Activated naive CD4-positive, alpha-beta T cell treated with anti-CD3 and anti-CD28 coated beads, Interleukin-2, amount 10 ng/mL, durations not matched to agents 7 days and 5 days (primary cell): ENCODE measurements at regions not wholly inside any gene's neighbourhood (a gene's known extent, or its start where the extent isn't known, plus 50 kb on each side); places are given as distances from the start of the nearest gene placed in this dataset.
"Not testable (repeated sequence)": the region's sequence is repeated elsewhere in the genome, so short reads cannot be mapped to it uniquely, and the experiment has no call there.

ENCODE experiments used
- CTCF ChIA-PET: fragments of 350-600 bp; sonication (Branson Sonifier 250); formaldehyde crosslinking; loops from one replicate; lab custom pipeline; 2021; ENCODE audit warnings: antibody characterized with exemption; lab: Charles Lee
- DNase-seq: peaks from one replicate; pipeline ENCODE4 v3.0.0-alpha.2; 2020
- H3K27ac Mint-ChIP-seq: one replicate; pipeline ENCODE4 v1.8.0; 2021; ENCODE audit warnings: mild to moderate bottlenecking, moderate library complexity, mixed read lengths
- H3K27me3 Mint-ChIP-seq: one replicate; pipeline ENCODE4 v1.8.0; 2021; ENCODE audit warnings: mild to moderate bottlenecking, mixed read lengths
- H3K36me3 Mint-ChIP-seq: one replicate; pipeline ENCODE4 v1.8.0; 2021; ENCODE audit warnings: mixed read lengths
- H3K4me1 Mint-ChIP-seq: one replicate; pipeline ENCODE4 v1.8.0; 2021; ENCODE audit warnings: mixed read lengths
- H3K4me3 Mint-ChIP-seq: one replicate; pipeline ENCODE4 v1.8.0; 2021; ENCODE audit warnings: mild to moderate bottlenecking, moderate library complexity, mixed read lengths
- H3K9me3 Mint-ChIP-seq: one replicate; pipeline ENCODE4 v1.8.0; 2021; ENCODE audit warnings: mixed read lengths

DNA sequence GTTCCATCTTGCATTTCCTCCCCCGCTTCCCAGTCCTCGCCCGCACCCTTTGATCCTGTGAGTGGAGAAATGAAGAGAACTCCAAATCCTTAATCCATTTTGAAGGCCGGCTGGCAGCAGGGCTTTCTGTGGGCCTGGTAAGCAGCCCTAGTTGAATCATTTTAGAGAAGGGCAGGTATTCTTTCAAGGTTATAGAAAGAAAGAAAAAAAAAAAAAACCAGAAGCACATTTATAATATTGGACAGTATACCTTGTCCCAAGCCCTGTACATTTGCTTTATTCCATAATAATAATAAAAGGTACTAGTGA lies 103.7 kb downstream of the PROP1 start:
- H3K36me3 Mint-ChIP-seq, H3K27ac Mint-ChIP-seq, H3K27me3 Mint-ChIP-seq, H3K9me3 Mint-ChIP-seq, H3K4me3 Mint-ChIP-seq, H3K4me1 Mint-ChIP-seq, DNase-seq, CTCF ChIA-PET: not testable (repeated sequence)

DNA sequence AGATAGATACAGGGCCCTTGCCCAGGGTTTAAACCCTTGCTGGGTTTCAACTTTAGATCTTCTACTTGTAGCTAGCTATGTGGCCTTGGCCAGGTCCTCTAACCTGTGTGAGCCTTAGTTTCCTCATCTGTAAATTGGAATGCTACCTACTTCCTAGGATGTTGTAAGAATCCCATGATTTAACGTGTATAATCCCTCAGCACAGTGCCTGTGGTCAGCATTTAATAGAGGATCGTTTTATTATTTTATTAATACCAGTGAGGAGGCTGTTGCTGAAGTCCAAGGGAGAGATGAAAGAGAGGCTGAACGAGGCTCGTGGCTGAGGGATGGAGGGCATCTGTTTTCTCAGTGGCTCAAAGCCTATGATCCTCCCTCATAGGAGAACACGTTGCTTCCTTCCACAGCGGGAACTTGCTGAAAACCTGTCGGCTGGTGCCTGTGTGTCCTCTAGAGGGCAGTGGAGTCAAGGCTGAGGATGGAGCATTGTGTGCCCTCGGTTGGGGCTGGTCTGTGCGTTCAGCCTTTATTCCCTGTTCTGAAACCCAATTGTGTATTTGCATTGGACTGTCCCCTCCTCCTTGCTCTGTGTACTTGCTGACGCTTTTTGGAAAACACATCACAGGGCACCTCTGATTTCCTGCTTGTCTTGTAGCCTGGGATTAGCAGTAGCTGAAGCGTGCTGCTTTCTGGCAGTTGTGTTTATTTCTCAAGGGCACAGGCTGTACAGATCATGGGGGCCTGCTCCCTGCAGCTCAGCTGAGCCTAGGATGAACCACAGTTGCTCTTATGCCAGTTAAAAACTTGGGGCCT lies 104.3 kb downstream of the PROP1 start:
- H3K4me3 Mint-ChIP-seq, CTCF ChIA-PET, H3K4me1 Mint-ChIP-seq, H3K27me3 Mint-ChIP-seq, H3K36me3 Mint-ChIP-seq, H3K27ac Mint-ChIP-seq, H3K9me3 Mint-ChIP-seq: not testable (repeated sequence)
- DNase-seq, result peak; percentile 56

DNA sequence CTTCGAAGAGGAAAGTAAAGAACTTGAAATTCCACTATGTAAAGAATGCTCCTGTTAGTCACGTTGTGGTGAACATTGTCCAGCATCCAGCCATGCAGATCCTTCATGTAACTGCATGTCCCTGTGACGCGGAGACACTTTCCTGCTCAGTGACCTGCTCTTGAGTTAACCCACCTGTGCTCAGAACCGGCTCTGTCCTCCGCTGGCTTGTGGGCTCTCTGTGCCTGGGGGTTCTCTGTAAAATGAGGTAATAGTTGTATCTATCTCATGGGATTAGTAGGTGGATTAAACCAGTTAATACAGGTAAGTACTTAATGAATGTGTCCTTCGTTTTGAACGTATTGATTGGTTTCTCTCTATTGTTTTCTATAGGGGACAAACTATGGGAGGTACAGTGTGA lies 100.6 kb upstream of the FAM153A start:
- H3K4me3 Mint-ChIP-seq, H3K4me1 Mint-ChIP-seq, H3K27ac Mint-ChIP-seq, CTCF ChIA-PET, H3K27me3 Mint-ChIP-seq, H3K9me3 Mint-ChIP-seq, DNase-seq, H3K36me3 Mint-ChIP-seq: not testable (repeated sequence)

DNA sequence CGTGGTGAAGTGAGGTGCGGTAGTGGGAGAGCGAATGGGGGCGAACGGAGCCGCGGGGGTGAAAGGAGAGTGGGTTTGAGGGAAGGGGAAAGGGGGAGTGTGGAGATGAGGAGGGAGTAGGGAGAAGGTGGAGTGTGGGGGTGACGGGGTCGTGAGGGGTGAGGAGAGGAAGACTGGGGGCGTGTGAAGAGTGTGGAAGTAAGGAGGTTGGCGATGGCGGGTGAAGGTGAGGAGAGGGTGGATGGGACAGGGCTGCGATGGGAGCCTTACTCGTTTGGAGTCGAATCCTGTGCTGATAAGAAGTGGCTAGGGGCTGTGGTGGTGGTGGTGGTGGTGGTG lies 93.2 kb upstream of the FAM153A start:
- H3K27me3 Mint-ChIP-seq, CTCF ChIA-PET, H3K27ac Mint-ChIP-seq, DNase-seq, H3K9me3 Mint-ChIP-seq, H3K36me3 Mint-ChIP-seq, H3K4me1 Mint-ChIP-seq: not testable (repeated sequence)
- peak overlapping the region; percentile 80 for H3K4me3 Mint-ChIP-seq

DNA sequence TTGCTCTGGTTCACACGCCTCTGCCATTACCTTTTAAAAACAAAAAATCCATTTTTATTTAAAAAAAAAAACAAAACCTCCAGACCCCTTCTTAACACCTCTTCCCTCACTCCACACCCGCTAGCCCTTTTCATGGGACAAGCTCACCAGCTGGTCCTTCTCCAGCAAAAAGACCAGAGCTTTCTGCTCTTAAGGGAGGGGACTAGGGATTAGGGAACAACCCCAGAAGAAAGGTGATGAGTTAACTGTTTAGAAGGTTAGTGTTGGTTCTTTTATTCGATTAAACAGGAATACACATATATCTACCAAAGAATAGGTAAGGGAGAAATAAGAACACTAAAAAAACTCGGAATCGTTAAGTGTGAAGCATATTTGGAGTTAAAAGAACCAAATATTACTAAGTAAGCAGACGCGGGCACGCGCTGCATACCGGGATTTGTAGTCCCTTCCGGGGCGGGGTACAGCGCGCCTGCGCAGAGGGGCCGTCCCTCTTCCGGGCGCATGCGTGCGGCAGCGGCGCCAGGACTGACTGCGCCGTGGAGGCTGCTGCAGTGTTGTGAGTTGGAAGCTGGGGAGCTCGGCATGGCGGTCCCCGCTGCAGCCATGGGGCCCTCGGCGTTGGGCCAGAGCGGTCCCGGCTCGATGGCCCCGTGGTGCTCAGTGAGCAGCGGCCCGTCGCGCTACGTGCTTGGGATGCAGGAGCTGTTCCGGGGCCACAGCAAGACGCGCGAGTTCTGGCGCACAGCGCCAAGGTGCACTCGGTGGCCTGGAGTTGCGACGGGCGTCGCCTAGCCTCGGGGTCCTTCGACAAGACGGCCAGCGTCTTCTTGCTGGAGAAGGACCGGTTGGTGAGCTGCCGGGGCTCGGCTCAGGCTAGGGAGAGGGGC lies 92.6 kb upstream of the FAM153A start:
- H3K36me3 Mint-ChIP-seq, CTCF ChIA-PET, H3K9me3 Mint-ChIP-seq, H3K4me1 Mint-ChIP-seq, H3K4me3 Mint-ChIP-seq, H3K27me3 Mint-ChIP-seq, DNase-seq, H3K27ac Mint-ChIP-seq: not testable (repeated sequence)

DNA sequence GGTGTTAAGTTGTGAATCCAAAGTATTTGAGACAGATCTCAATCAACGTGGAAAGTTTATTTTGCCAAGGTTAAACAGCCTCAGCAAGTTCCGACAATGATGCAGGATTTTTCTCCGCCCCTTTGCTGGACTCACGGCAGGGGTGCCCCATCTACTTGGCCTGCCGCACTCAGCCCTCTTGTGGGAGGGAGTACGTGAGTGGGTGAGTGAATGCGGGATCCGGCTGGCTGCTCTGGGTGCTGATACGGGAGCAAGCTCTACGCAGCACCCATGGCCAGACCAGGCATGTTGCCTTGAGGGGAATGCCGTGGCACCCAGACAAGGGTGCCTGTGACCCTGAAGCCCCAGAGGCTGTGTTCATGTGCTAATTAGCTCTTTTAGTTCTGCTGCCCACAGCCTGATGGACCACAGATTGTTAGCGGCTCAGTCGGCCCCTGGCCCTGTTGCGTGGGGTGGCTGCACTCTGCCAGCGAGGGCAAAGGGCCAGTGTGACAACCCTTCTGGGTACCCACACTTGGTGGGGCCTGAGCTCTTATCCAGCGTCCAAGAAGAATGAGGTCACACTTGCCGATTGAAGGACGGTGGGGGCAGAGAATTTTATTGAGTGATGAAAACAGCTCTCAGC lies 81.2 kb upstream of the FAM153A start:
- H3K27ac Mint-ChIP-seq, H3K27me3 Mint-ChIP-seq, H3K9me3 Mint-ChIP-seq, H3K4me1 Mint-ChIP-seq, H3K4me3 Mint-ChIP-seq, CTCF ChIA-PET, H3K36me3 Mint-ChIP-seq, DNase-seq: not testable (repeated sequence)

DNA sequence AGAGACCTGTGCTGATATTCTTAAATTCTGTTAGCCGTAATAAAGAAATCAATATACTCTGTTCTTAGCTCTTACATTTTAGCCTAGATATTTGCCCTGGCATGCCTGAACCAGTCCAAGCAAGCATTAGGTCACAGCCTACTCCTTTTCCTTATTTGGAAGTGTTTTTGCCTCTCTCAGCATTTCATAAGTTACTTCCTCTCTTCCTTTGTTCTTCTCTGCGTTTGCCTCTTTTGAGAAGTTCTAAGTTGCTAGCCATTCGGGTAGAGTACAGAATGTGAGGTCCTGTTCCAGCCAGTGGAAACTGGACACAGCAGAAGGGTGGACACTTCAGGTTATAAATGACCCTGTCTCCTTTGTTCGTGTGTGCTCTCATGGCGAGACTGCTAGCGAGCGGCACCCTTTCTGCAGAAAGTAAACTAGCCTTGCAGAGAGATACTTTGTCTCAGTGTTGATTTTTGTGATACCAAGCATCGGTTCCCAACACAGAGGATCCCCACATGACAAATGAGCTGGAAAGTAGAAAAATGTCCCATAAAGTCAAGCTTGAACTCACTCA lies 75.0 kb upstream of the FAM153A start:
- H3K4me1 Mint-ChIP-seq, CTCF ChIA-PET, H3K27me3 Mint-ChIP-seq, H3K27ac Mint-ChIP-seq, H3K36me3 Mint-ChIP-seq, H3K9me3 Mint-ChIP-seq, H3K4me3 Mint-ChIP-seq, DNase-seq: not testable (repeated sequence)

DNA sequence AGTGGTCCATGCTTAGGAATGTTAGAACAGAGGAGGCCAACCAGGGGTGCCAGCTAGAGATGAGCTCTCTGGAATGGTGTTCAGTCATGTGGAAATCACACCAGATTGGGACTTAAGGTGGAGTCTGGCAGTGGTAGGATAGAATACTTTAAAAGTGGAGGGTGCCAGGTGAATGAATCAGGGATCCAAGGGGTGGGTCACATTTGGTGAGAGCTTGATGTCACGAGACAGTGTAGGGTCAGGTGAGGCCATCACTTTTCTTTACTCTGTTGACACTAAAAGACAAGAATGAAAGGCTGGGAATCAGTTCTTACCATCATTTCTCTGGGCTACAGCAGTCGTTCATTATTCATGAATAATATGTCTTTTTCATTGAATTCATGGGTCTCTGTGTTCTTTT lies 73.8 kb upstream of the FAM153A start:
- CTCF ChIA-PET, H3K4me3 Mint-ChIP-seq, H3K4me1 Mint-ChIP-seq, H3K9me3 Mint-ChIP-seq, DNase-seq, H3K27me3 Mint-ChIP-seq, H3K27ac Mint-ChIP-seq, H3K36me3 Mint-ChIP-seq: not testable (repeated sequence)

DNA sequence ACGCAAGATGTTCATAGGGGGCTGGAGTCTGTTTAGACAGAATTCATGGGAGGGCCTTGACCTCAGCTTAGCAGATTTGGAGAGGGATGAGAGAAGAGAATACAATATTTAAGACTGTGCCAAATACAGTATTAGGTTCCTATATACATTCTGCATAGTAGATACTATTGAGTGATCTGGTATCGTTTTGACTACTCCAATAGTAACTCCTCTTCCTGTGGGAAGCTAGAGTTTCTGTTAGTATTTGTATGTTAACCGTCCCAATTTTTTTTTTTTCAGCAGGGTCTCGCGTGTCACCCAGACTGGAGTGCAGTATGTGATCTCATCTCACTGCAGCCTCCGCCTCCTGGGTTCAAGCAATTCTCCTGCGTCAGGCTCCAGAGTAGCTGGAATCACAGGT lies 65.2 kb upstream of the FAM153A start:
- H3K9me3 Mint-ChIP-seq, H3K36me3 Mint-ChIP-seq, H3K27me3 Mint-ChIP-seq, CTCF ChIA-PET, H3K4me1 Mint-ChIP-seq, DNase-seq, H3K4me3 Mint-ChIP-seq, H3K27ac Mint-ChIP-seq: not testable (repeated sequence)

DNA sequence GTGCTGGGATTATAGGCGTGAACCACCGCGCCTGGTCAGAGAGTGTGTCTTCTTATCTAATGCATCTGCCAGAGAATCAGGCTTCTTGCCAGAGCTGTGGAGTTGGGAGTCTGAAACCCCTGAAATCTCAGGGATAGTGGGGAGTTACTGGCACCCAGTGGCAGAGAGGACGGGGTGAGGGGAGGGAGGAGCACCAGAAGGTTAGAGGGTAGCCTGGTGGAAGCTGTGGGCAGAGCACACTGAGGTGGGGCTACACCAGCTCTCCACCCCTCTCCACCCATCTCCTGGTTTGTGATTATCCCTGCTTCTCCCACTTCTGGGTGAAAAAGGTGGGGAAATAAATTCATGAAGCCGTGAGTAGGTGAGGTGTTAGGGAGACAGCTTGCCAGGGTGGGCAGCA lies 63.9 kb upstream of the FAM153A start:
- H3K27ac Mint-ChIP-seq, H3K9me3 Mint-ChIP-seq, CTCF ChIA-PET, H3K27me3 Mint-ChIP-seq, H3K36me3 Mint-ChIP-seq, H3K4me3 Mint-ChIP-seq, H3K4me1 Mint-ChIP-seq: not testable (repeated sequence)
- DNase-seq, result peak; percentile 29

DNA sequence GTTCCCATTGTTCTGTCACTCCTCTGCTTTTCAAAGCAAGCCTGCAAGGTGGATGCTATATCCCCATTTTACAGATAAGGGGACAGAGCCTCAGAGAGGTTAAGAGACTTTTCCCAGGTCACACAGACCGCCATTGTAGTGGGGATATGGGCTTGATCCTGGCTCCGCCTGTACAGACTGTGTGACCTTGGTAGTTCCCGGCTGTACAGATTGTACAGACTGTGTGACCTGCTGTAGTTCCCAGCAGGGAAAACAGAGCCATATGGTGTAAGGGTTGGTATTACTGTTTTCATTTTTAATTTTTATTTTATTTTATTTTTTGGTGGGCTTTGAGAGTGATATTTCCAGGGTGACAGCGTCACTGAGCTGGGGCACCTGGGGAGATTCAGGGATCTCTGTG lies 63.2 kb upstream of the FAM153A start:
- CTCF ChIA-PET, H3K4me3 Mint-ChIP-seq, H3K36me3 Mint-ChIP-seq, H3K4me1 Mint-ChIP-seq, H3K27me3 Mint-ChIP-seq, H3K9me3 Mint-ChIP-seq, H3K27ac Mint-ChIP-seq, DNase-seq: not testable (repeated sequence)

DNA sequence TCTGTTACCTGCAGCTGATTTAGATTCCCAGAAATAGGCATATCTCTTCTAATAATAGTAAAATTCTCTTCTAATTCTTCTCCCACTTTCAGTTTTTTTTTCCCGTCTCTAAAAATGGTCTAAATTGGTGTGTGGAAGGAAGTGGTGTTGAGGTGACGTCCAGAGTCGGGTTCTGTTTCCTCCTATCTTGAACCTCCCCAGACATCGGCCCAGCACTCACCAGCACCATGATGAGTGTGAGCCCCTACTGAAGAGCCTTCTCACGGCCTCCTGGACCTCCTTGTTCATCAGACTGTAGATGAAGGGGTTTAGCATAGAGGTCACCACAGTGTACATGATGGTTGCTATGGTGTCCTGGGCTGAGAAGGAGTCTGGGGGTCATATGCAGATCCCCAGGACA lies 53.5 kb upstream of the FAM153A start:
- Mint-ChIP-seq H3K4me3 (peak overlapping the region; percentile 54), H3K27ac (peak overlapping the region; percentile 76), H3K36me3 (peaks cover 23% of the 10 kb centered on the region), H3K4me1 (peaks cover 21% of the 10 kb centered on the region)
- H3K27me3 Mint-ChIP-seq, CTCF ChIA-PET, H3K9me3 Mint-ChIP-seq: not testable (repeated sequence)
- DNase-seq, result peak; percentile 48
